K562 (cell line): ENCODE measurements at regions not wholly inside any gene's neighbourhood (a gene's known extent, or its start where the extent isn't known, plus 50 kb on each side); places are given as distances from the start of the nearest gene placed in this dataset.
"Not testable (repeated sequence)": the region's sequence is repeated elsewhere in the genome, so short reads cannot be mapped to it uniquely, and the experiment has no call there.

Source experiments
- ATAC-seq: fragments of 200-7000 bp; cut with Tn5 transposase; 3 replicates; pipeline ENCODE4 v1.9.1; 2020; ENCODE audit warnings: moderate library complexity
- BruUV-seq: library from RNA; stranded (reverse); fragments of 400-500 nt; replicated peaks from 2 replicates; lab custom pipeline; 2021; lab: Mats Ljungman, UMichigan
- CTCF ChIA-PET: fragments of 300-600 bp; formaldehyde crosslinking; extraction: SDS; loops from one replicate; lab custom pipeline; 2021; ENCODE audit warnings: low intra/inter-chr PET ratio; lab: Yijun Ruan, JAX
- POLR2A ChIA-PET: fragments of 300-600, 350-650 bp; sonication (Branson Sonifier 250); formaldehyde crosslinking; extraction: SDS; loops from one replicate; lab custom pipeline; 2021; ENCODE audit warnings: antibody characterized with exemption, inconsistent platforms; lab: Yijun Ruan, JAX
- DNase-seq, 4 experiments: peaks; one replicate each; pipeline versions ENCODE4 v3.0.0 to v3.0.0-alpha.2; 2011 to 2018; ENCODE audit warnings: low spot score in 3 of 4, mixed read lengths in 3 of 4; ENCODE audit errors: extremely low read depth in 1 of 4
- FAIRE-seq: peaks from 2 replicates; lab custom pipeline; 2011; peaks lifted over from hg19 to GRCh38; lab: Jason Lieb, UNC
- H2AFZ ChIP-seq: 2 replicates; pipeline ENCODE4 v1.6.0; 2011; ENCODE audit warnings: low read depth, low read length, control low read depth, inconsistent platforms
- H3K27ac ChIP-seq: fragments of 200-600 bp; 3 replicates; pipeline ENCODE4 v1.8.0; 2011; ENCODE audit warnings: low read depth, mild to moderate bottlenecking, control low read depth, inconsistent platforms, low read length, moderate library complexity, mixed read lengths; ENCODE audit errors: extremely low read depth
- H3K27me3 ChIP-seq, 2 experiments: fragments of 300-600 bp in 1 of 2; 2 replicates in 1 of 2; 3 replicates in 1 of 2; pipeline versions ENCODE4 v1.6.0 to v1.8.0; 2011; ENCODE audit warnings: inconsistent platforms in 2 of 2, low read length in 2 of 2, mild to moderate bottlenecking in 1 of 2, mixed read lengths in 1 of 2, moderate library complexity in 1 of 2; ENCODE audit not compliant: control insufficient read depth in 2 of 2, insufficient read depth in 2 of 2
- H3K36me3 ChIP-seq: fragments of 300-600 bp; 3 replicates; pipeline ENCODE4 v1.8.0; 2011; ENCODE audit warnings: mild to moderate bottlenecking, low read length, inconsistent platforms; ENCODE audit not compliant: control insufficient read depth, insufficient read depth
- H3K4me1 ChIP-seq, 2 experiments: fragments of 200-600 bp in 1 of 2; replicated peaks in 1 of 2; 2 replicates in 1 of 2; 3 replicates in 1 of 2; pipeline versions ENCODE4 v1.5.1 to v1.8.0; 2011; ENCODE audit warnings: inconsistent platforms in 2 of 2, low read length in 2 of 2, mild to moderate bottlenecking in 1 of 2, mixed read lengths in 1 of 2, moderate library complexity in 1 of 2; ENCODE audit not compliant: control insufficient read depth in 2 of 2, insufficient read depth in 2 of 2
- H3K4me2 ChIP-seq: 2 replicates; pipeline ENCODE4 v1.6.1; 2011; ENCODE audit warnings: low read length, control low read depth, inconsistent platforms, mixed read lengths; ENCODE audit not compliant: insufficient read depth
- H3K4me3 ChIP-seq: fragments of 200-600 bp; sonication (generic), shearing (Covaris generic); 2 replicates; pipeline ENCODE4 v1.5.1; 2016; ENCODE audit warnings: control low read depth, inconsistent platforms
- H3K79me2 ChIP-seq: fragments of 200-600 bp; 3 replicates; pipeline ENCODE4 v1.8.0; 2011; ENCODE audit warnings: low read length, inconsistent platforms; ENCODE audit not compliant: control insufficient read depth, insufficient read depth
- H3K9ac ChIP-seq, 2 experiments: 2 replicates each; pipeline versions ENCODE4 v1.6.0 to v1.6.1; 2011; ENCODE audit warnings: low read depth in 2 of 2, low read length in 2 of 2, control low read depth in 1 of 2, inconsistent platforms in 1 of 2, mild to moderate bottlenecking in 1 of 2, mixed read lengths in 1 of 2; ENCODE audit not compliant: insufficient read depth in 1 of 2
- H3K9me1 ChIP-seq: one replicate; pipeline ENCODE4 v1.6.0; 2011; ENCODE audit warnings: inconsistent platforms, mild to moderate bottlenecking, low read length, moderate library complexity; ENCODE audit not compliant: control insufficient read depth, insufficient read depth
- H3K9me3 ChIP-seq: replicated peaks from 2 replicates; pipeline ENCODE4 v1.5.1; 2011; ENCODE audit warnings: low read depth, low read length, inconsistent platforms; ENCODE audit not compliant: control insufficient read depth, insufficient read depth
- H4K20me1 ChIP-seq: replicated peaks from 2 replicates; pipeline ENCODE4 v1.6.1; 2011; ENCODE audit warnings: low read length, inconsistent platforms, mixed read lengths; ENCODE audit not compliant: control insufficient read depth, insufficient read depth
- ELF4 ChIP-seq: fragments of 450-650 bp; formaldehyde crosslinking; IDR thresholded peaks from 2 replicates; pipeline ENCODE4 v1.4.0; 2022; ENCODE audit warnings: missing genetic modification characterization
- ZNF707 ChIP-seq: fragments of 250-450 bp; sonication (Bioruptor Pico); conservative IDR thresholded peaks from 2 replicates; pipeline ENCODE4 v1.8.0; 2022; ENCODE audit warnings: inconsistent platforms, mild to moderate bottlenecking, moderate library complexity
- WGBS: fragments of 100-300 bp; shearing (Covaris generic); methylation state at CpG from one replicate; pipeline ENCODE4 v1.1.6; 2016; ENCODE audit warnings: low coverage, mixed read lengths; ENCODE audit not compliant: insufficient coverage; ENCODE audit errors: missing lambda C conversion rate; 5-methylcytosine and 5-hydroxymethylcytosine counted together
- in situ Hi-C: fragments of 300-500 bp; cut with MboI; formaldehyde crosslinking; loops from 4 replicates; pipeline ENCODE4 v1.15.0; 2018; ENCODE audit warnings: inconsistent platforms, mixed read lengths
- intact Hi-C: fragments of 100-400 bp; cut with micrococcal nuclease; formaldehyde crosslinking; loops from 2 replicates; pipeline ENCODE4 v1.14.2; 2022
- TF ChIP-seq, protein P1 (sequence below): IDR thresholded peaks from 2 replicates; pipeline ENCODE4 v1.6.1; 2016; ENCODE audit warnings: missing genetic modification characterization, missing compliant biosample characterization

DNA sequence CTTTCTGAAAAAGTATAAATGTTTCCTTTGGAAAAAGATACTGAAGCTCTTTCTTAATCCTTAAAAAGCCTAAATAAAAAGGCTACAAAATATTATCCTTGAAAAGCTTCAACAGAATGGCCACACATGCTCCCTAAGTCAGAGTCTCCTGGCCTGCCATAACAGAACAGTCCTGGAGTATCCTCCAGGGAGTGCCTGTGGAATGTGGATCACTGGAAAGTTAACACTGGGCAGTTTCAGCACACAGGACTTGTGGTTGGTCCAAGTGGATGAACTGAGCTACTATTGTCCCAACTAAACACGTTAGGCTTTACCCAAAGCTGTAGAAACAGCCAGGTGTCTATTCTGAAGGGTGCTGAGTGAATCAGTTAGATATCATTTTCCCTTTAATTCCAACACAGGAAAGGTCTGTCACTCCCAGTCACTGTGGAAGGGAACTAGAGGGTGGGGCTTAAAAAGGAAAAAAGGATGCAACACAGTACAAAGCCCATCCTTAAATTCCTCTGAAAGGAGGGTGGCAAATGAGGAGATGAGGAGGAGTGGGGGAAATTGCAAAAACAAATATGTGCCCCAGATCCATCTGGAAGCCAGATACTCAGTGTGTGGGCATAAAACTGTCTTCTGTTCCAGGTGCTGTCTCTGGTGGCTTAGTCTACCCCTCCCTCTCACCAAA lies 196.3 kb upstream of the SPAG17 start (continued):
- TF ChIP-seq, protein P1, sequence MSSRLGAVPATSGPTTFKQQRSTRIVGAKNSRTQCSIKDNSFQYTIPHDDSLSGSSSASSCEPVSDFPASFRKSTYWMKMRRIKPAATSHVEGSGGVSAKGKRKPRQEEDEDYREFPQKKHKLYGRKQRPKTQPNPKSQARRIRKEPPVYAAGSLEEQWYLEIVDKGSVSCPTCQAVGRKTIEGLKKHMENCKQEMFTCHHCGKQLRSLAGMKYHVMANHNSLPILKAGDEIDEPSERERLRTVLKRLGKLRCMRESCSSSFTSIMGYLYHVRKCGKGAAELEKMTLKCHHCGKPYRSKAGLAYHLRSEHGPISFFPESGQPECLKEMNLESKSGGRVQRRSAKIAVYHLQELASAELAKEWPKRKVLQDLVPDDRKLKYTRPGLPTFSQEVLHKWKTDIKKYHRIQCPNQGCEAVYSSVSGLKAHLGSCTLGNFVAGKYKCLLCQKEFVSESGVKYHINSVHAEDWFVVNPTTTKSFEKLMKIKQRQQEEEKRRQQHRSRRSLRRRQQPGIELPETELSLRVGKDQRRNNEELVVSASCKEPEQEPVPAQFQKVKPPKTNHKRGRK (tag): no peak
- no peak for TF ChIP-seq ELF4 (CRISPR knock-in tag)

DNA sequence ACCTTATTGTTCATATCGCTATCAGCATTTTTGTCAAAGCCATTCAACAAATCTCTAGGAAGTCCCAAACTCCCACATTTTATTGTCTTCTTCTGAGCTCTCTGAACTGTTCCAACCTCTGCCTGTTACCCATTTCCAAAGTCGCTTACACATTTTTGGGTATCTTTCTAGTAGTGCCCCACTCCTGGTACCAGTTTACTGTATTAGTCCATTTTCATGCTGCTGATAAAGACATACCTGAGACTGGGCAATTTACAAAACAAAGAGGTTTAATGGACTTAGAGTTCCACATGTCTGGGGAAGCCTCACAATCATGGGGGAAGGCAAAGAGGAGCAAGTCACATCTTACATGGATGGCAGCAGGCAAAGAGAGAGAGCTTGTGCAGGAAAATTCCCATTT lies 192.2 kb upstream of the SPAG17 start:
- H3K4me2 ChIP-seq, DNase-seq, CTCF ChIA-PET, H3K9me1 ChIP-seq, H3K4me1 ChIP-seq, H4K20me1 ChIP-seq, BruUV-seq, H2AFZ ChIP-seq, H3K79me2 ChIP-seq, in situ Hi-C loops, ATAC-seq, intact Hi-C loops, FAIRE-seq, H3K27me3 ChIP-seq, H3K27ac ChIP-seq, POLR2A ChIA-PET, H3K4me3 ChIP-seq, H3K9ac ChIP-seq, H3K9me3 ChIP-seq, H3K36me3 ChIP-seq: not testable (repeated sequence)
- WGBS: 0% methylated on average over 2 of the region's 2 CpGs
- peak; percentile 64; the same call in 1 of the 2 replicates for TF ChIP-seq ZNF707
